ENCODE measurements at regions not wholly inside any gene's neighbourhood (a gene's known extent, or its start where the extent isn't known, plus 50 kb on each side); places are given as distances from the start of the nearest gene placed in this dataset.

GRCh38 chr18:65278939-65279667 is 471.7 kb upstream of the CDH7 start:
- TF ChIP-seq PPARA (CRISPR knock-in tag; IDR thresholded peaks at IDR 0.05; ENCODE audit: borderline replicate concordance) (no peak), PATZ1 (CRISPR knock-in tag; IDR thresholded peaks at IDR 0.05; ENCODE audit: borderline replicate concordance) (no peak)
